Activated naive CD8-positive, alpha-beta T cell treated with anti-CD3 and anti-CD28 coated beads for 36 hours (primary cell): ENCODE measurements at regions not wholly inside any gene's neighbourhood (a gene's known extent, or its start where the extent isn't known, plus 50 kb on each side); places are given as distances from the start of the nearest gene placed in this dataset.
A peak's percentile ranks its signal among the peaks of the same experiment; 100 is the strongest.

Experiments used
- DNase-seq: peaks from one replicate; pipeline ENCODE4 v3.0.0; 2021
- H3K27ac Mint-ChIP-seq: one replicate; pipeline ENCODE4 v1.8.0; 2022; ENCODE audit warnings: mild to moderate bottlenecking, moderate library complexity, mixed read lengths
- H3K27me3 Mint-ChIP-seq: one replicate; pipeline ENCODE4 v1.8.0; 2022; ENCODE audit warnings: mild to moderate bottlenecking, mixed read lengths
- H3K36me3 Mint-ChIP-seq: one replicate; pipeline ENCODE4 v1.8.0; 2021; ENCODE audit warnings: mild to moderate bottlenecking, mixed read lengths
- H3K4me1 Mint-ChIP-seq: one replicate; pipeline ENCODE4 v1.8.0; 2021; ENCODE audit warnings: mixed read lengths
- H3K4me3 Mint-ChIP-seq: one replicate; pipeline ENCODE4 v1.8.0; 2022; ENCODE audit warnings: mild to moderate bottlenecking, moderate library complexity, mixed read lengths
- H3K9me3 Mint-ChIP-seq: one replicate; pipeline ENCODE4 v1.8.0; 2022; ENCODE audit warnings: mixed read lengths

GRCh38 chr9:118483677-118484076 is 779.5 kb downstream of the TLR4 start:
- H3K27ac Mint-ChIP-seq = no peak overlapping the region
- no peak overlapping the region for H3K4me3 Mint-ChIP-seq
- no peaks in the 10 kb centered on the region for H3K27me3 Mint-ChIP-seq
- no peak for DNase-seq
- no peaks in the 10 kb centered on the region for H3K9me3 Mint-ChIP-seq
- H3K36me3 Mint-ChIP-seq = no peaks in the 10 kb centered on the region
- no peaks in the 10 kb centered on the region for H3K4me1 Mint-ChIP-seq

GRCh38 chr9:118503236-118503635 is 799.0 kb downstream of the TLR4 start:
- Mint-ChIP-seq H3K9me3 (peaks cover 3% of the 10 kb centered on the region), H3K4me3 (no peak overlapping the region), H3K27me3 (no peaks in the 10 kb centered on the region), H3K27ac (no peak overlapping the region), H3K36me3 (no peaks in the 10 kb centered on the region), H3K4me1 (no peaks in the 10 kb centered on the region)
- no peak for DNase-seq

- peaks cover 9% of the 10 kb centered on the region for H3K9me3 Mint-ChIP-seq
- no peak for DNase-seq
- no peaks in the 10 kb centered on the region for H3K27me3 Mint-ChIP-seq
- H3K27ac Mint-ChIP-seq = no peak overlapping the region
- H3K4me3 Mint-ChIP-seq = no peak overlapping the region
- no peaks in the 10 kb centered on the region for H3K36me3 Mint-ChIP-seq
- no peaks in the 10 kb centered on the region for H3K4me1 Mint-ChIP-seq
Measured at GRCh38 chr9:118510711-118511110, 806.5 kb downstream of the TLR4 start.

GRCh38 chr9:118515947-118516346 is 811.7 kb downstream of the TLR4 start:
- no peak overlapping the region for H3K4me3 Mint-ChIP-seq
- no peak overlapping the region for H3K27ac Mint-ChIP-seq
- H3K9me3 Mint-ChIP-seq = no peaks in the 10 kb centered on the region
- DNase-seq = no peak
- H3K36me3 Mint-ChIP-seq = no peaks in the 10 kb centered on the region
- no peaks in the 10 kb centered on the region for H3K4me1 Mint-ChIP-seq
- no peaks in the 10 kb centered on the region for H3K27me3 Mint-ChIP-seq

- no peak for DNase-seq
- Mint-ChIP-seq H3K4me3 (no peak overlapping the region), H3K36me3 (no peaks in the 10 kb centered on the region), H3K27me3 (no peaks in the 10 kb centered on the region), H3K27ac (no peak overlapping the region), H3K9me3 (no peaks in the 10 kb centered on the region), H3K4me1 (no peaks in the 10 kb centered on the region)
Measured at GRCh38 chr9:118521261-118521660, 817.1 kb downstream of the TLR4 start.

- DNase-seq = peak; percentile 7
- H3K4me3 Mint-ChIP-seq = no peak overlapping the region
Measured at GRCh38 chr9:118522093-118523028, 818.2 kb downstream of the TLR4 start.

GRCh38 chr9:118527261-118527660 is 823.1 kb downstream of the TLR4 start:
- DNase-seq = no peak
- no peaks in the 10 kb centered on the region for H3K9me3 Mint-ChIP-seq
- no peaks in the 10 kb centered on the region for H3K36me3 Mint-ChIP-seq
- no peaks in the 10 kb centered on the region for H3K4me1 Mint-ChIP-seq
- H3K4me3 Mint-ChIP-seq = no peak overlapping the region
- H3K27ac Mint-ChIP-seq = no peak overlapping the region
- H3K27me3 Mint-ChIP-seq = no peaks in the 10 kb centered on the region

More at GRCh38 chr9:118522093-118523028, 818.2 kb downstream of the TLR4 start:
- Mint-ChIP-seq H3K27me3 (no peaks in the 10 kb centered on the region), H3K9me3 (no peaks in the 10 kb centered on the region), H3K36me3 (no peaks in the 10 kb centered on the region), H3K4me1 (no peaks in the 10 kb centered on the region), H3K27ac (no peak overlapping the region)

GRCh38 chr9:118529210-118529609 is 825.0 kb downstream of the TLR4 start:
- Mint-ChIP-seq H3K4me1 (no peaks in the 10 kb centered on the region), H3K27ac (no peak overlapping the region), H3K4me3 (no peak overlapping the region), H3K27me3 (no peaks in the 10 kb centered on the region), H3K36me3 (no peaks in the 10 kb centered on the region), H3K9me3 (peaks cover 3% of the 10 kb centered on the region)
- no peak for DNase-seq

- H3K27ac Mint-ChIP-seq = no peak overlapping the region
- H3K4me1 Mint-ChIP-seq = no peaks in the 10 kb centered on the region
- H3K9me3 Mint-ChIP-seq = peaks cover 3% of the 10 kb centered on the region
- H3K36me3 Mint-ChIP-seq = no peaks in the 10 kb centered on the region
- no peak for DNase-seq
- H3K27me3 Mint-ChIP-seq = no peaks in the 10 kb centered on the region
- no peak overlapping the region for H3K4me3 Mint-ChIP-seq
Measured at GRCh38 chr9:118529624-118530214, 825.5 kb downstream of the TLR4 start.

- no peaks in the 10 kb centered on the region for H3K4me1 Mint-ChIP-seq
- H3K27ac Mint-ChIP-seq = no peak overlapping the region
- no peak for DNase-seq
- no peak overlapping the region for H3K4me3 Mint-ChIP-seq
- H3K36me3 Mint-ChIP-seq = no peaks in the 10 kb centered on the region
- H3K27me3 Mint-ChIP-seq = no peaks in the 10 kb centered on the region
- H3K9me3 Mint-ChIP-seq = peaks cover 3% of the 10 kb centered on the region
Measured at GRCh38 chr9:118532592-118532991, 828.4 kb downstream of the TLR4 start.

- DNase-seq = no peak
- no peaks in the 10 kb centered on the region for H3K36me3 Mint-ChIP-seq
- H3K9me3 Mint-ChIP-seq = peaks cover 3% of the 10 kb centered on the region
- H3K4me3 Mint-ChIP-seq = no peak overlapping the region
- H3K27me3 Mint-ChIP-seq = no peaks in the 10 kb centered on the region
- H3K27ac Mint-ChIP-seq = no peak overlapping the region
- H3K4me1 Mint-ChIP-seq = no peaks in the 10 kb centered on the region
Measured at GRCh38 chr9:118533101-118533500, 828.9 kb downstream of the TLR4 start.

GRCh38 chr9:118533850-118534249 is 829.6 kb downstream of the TLR4 start:
- Mint-ChIP-seq H3K27ac (no peak overlapping the region), H3K4me1 (no peaks in the 10 kb centered on the region), H3K36me3 (no peaks in the 10 kb centered on the region), H3K27me3 (no peaks in the 10 kb centered on the region), H3K9me3 (peaks cover 3% of the 10 kb centered on the region), H3K4me3 (no peak overlapping the region)
- DNase-seq = no peak

GRCh38 chr9:118536153-118536552 is 832.0 kb downstream of the TLR4 start:
- H3K4me1 Mint-ChIP-seq = no peaks in the 10 kb centered on the region
- peaks cover 3% of the 10 kb centered on the region for H3K9me3 Mint-ChIP-seq
- H3K27me3 Mint-ChIP-seq = no peaks in the 10 kb centered on the region
- H3K27ac Mint-ChIP-seq = no peak overlapping the region
- no peaks in the 10 kb centered on the region for H3K36me3 Mint-ChIP-seq
- DNase-seq = no peak
- no peak overlapping the region for H3K4me3 Mint-ChIP-seq

GRCh38 chr9:118538959-118539358 is 830.3 kb downstream of the BRINP1 start:
- Mint-ChIP-seq H3K9me3 (no peaks in the 10 kb centered on the region), H3K4me3 (no peak overlapping the region), H3K4me1 (no peaks in the 10 kb centered on the region), H3K27me3 (no peaks in the 10 kb centered on the region), H3K27ac (no peak overlapping the region), H3K36me3 (no peaks in the 10 kb centered on the region)
- no peak for DNase-seq

GRCh38 chr9:118553465-118553864 is 815.8 kb downstream of the BRINP1 start:
- no peak overlapping the region for H3K4me3 Mint-ChIP-seq

GRCh38 chr9:118554987-118555386 is 814.2 kb downstream of the BRINP1 start:
- Mint-ChIP-seq H3K9me3 (peaks cover 13% of the 10 kb centered on the region), H3K36me3 (no peaks in the 10 kb centered on the region), H3K4me3 (no peak overlapping the region), H3K4me1 (no peaks in the 10 kb centered on the region), H3K27ac (no peak overlapping the region), H3K27me3 (no peaks in the 10 kb centered on the region)
- no peak for DNase-seq

More at GRCh38 chr9:118553465-118553864, 815.8 kb downstream of the BRINP1 start:
- Mint-ChIP-seq H3K4me1 (no peaks in the 10 kb centered on the region), H3K27ac (no peak overlapping the region), H3K9me3 (peaks cover 10% of the 10 kb centered on the region), H3K36me3 (no peaks in the 10 kb centered on the region), H3K27me3 (no peaks in the 10 kb centered on the region)
- no peak for DNase-seq
